ENCODE measurements at regions not wholly inside any gene's neighbourhood (a gene's known extent, or its start where the extent isn't known, plus 50 kb on each side); places are given as distances from the start of the nearest gene placed in this dataset.

DNA sequence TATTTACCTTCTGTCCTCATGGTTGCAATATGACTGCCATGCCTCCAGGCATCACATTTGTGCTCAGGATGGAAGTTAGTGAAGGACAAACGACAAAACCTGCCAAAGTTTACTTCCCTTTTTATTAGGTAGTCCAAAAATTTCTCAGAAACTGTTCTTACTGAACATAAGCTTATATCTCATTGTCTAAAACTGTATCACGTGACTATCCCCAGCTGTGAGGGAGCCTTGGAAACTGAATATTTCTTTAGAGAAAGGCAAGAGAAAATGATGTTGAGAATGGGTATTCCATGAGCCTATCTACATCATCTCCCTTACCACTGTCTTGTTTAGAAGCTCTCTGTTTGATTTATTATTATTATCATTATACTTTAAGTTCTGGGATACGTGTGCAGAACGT is 169.1 kb upstream of the ADRA1D start:
- ATAC-seq (ENCODE audit: poor library complexity) (no peak), DNase-seq (no peak)
- intact Hi-C loops (cut with DNase I): no loop called here

DNA sequence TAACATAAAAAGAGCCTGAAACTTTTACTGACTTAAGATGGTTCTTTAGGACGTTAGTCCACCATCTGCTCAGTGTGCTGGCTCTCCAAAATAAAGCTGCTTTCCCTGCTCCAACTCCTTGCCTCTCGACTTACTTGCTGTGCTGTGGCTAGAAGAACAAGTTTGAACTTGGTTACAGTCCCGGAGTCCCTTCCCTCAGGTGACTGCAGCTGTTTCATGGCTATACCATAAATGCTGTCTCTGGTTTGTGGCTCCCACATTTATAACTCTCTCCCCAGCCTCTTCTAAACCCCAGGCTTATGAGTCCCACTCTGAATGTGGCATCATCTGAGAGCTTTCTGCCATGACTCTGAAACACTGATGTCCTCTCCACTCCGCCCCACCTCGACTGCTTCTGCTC is 166.2 kb upstream of the ADRA1D start:
- DNase-seq: no peak
- intact Hi-C loops (cut with DNase I): no loop called here
- ATAC-seq (ENCODE audit: poor library complexity): no peak

DNA sequence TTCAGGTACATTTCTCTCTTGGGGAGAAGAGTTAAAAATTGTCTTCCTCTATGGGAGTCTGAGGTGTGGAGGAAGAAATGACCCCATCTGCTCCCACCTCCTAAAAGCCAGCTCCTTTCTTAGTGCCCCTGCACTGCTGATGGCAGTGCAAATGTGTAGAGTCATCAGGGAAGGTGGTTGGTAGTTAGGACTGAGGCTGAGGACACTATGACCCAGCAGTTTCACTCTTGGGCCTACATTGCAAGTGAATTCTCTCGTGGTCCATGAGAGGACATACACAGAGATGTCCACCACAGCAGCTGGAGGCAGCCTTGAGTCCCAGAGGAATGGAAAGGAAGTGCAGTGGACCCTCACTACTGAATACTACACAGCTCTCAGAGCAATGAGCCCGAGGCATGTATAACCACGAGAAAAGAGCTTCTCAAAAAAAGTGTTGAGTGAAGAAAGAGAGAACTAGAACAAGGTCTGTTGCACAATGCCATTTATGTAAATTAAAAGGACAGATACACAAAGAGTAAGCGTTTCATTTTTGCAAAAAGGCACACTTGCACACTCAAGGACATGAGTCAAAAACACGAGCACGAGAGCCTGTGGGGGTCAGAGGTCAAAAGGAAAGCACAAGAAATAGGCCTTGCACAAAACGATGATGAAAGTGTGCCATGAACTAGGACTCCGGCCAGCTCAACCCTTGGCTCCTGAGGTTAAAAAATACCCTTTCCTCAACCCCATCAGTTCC is 164.4 kb upstream of the ADRA1D start:
- intact Hi-C loops (cut with DNase I): no loop called here
- ATAC-seq (ENCODE audit: poor library complexity): no peak

DNA sequence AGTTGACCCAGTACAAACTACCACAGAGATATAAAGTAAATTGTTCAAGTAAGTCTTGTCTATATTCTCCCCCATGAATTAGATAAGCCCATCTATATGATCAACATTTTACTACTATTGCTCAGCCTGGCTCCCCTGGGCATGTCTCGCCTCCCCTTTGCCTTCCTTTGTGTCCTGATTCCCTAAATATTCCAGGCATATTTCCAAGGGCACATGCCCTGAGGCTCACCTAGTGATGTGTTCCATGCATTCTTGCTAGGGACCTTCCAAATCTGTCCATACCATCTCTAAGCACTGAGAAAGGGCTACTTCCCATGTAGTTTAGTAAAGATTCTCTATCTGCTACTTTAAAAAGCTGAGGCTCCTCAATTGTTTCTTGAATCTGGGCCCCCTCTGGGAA is 163.1 kb upstream of the ADRA1D start:
- DNase-seq: no peak
- no peak for ATAC-seq (ENCODE audit: poor library complexity)
- intact Hi-C loops (cut with DNase I): no loop called here

More for the DNA sequence above, 164.4 kb upstream of the ADRA1D start:
- DNase-seq: no peak

DNA sequence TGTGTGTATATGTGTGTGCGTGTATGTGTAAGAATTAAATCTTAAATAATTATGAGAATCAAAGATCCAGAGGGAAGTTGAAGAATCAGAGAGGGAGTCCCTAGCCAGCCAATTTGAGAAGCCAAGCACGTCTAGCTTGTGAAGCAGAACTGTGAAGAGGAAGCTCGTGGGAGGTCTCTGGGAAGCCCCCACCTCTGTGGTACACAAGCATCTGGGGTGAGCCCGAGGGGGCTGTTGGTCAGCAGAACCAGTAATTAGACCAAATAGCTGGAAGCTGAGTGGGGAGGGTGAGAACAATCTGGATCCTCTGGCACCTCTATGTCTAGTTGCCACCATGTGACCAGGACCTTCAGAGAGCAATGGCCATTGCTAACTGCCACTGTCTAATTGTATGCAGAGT is 162.7 kb upstream of the ADRA1D start:
- ATAC-seq (ENCODE audit: poor library complexity): no peak
- intact Hi-C loops (cut with DNase I): no loop called here
- no peak for DNase-seq

DNA sequence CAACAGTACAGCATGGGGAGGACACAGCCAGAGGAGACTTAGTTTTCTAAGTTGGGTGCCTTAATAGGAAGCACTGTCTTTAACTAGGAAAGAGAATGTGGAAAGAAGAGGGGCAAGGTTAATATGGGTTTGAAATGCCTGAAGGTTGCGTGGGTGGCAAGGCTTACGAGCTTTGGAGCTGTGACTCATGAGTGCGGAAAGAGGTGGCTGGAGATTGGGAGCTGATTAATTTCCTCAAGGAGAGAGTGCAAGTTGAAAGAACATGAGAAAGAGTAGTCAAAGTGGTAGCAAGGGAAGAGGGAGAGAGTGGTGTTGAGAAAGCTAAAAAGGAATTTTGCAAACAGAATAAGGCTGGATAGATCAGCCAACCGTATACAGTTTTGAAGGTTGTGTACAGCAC is 157.5 kb upstream of the ADRA1D start:
- intact Hi-C loops (cut with DNase I): no loop called here
- no peak for ATAC-seq (ENCODE audit: poor library complexity)
- DNase-seq: no peak

DNA sequence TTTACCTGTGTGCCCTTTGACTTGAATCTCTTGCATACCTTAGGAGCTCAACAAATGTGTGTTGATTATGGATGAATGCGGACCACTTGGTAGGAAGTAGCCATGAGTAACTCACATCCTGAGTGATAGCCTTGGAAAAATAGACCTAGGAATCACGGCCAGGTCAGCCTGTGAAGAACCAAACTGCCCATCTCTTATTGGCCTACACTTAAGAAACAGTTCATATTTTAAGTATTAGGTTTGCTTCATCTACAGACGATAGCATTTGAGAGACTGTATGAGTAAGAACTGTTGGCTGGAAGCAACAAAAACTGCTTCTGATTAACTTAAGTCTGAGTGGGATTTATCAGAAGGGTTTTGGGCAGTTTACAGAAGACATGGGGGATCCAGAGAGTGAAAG is 152.5 kb upstream of the ADRA1D start:
- no peak for DNase-seq
- intact Hi-C loops (cut with DNase I): no loop called here
- ATAC-seq (ENCODE audit: poor library complexity): no peak

DNA sequence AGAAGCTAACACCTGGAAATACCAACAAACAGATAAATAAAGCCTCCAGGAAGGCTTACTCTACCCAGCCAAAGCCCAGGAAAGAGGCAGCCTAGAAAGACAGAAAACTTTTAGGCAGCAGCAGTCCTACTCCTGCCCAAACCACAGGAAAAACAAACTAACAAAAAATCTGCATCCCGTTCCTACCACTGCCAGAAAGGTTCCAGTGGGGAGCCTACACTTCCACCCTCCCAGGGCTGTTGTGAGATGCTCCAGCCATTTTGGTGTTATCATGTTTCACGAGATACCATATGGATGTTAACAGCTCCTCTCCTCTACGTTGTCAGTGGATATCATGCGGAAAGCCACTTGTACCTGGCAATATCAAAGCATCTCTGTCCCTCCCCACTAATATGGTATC is 135.9 kb upstream of the ADRA1D start:
- no peak for DNase-seq
- ATAC-seq (ENCODE audit: poor library complexity): no peak
- intact Hi-C loops (cut with DNase I): no loop called here

DNA sequence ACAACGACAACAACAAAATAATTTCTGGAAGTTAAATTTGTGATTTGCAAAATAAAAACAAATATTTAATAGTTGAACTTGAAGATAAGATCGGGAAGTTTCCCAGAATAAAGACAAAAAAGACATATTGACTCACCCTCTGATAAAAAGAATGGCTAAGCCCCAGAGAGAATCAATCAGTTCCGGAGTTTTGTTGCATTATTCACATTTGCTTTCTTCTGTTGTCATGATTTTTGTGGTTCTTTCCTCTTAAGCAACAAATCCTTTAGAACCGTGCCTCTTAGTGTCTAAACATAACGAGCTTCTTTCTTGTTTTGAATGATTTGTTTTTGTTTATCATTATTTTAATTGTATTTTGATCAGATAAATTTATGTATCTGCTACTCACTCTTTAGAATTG is 134.9 kb upstream of the ADRA1D start:
- intact Hi-C loops (cut with DNase I): no loop called here
- ATAC-seq (ENCODE audit: poor library complexity): no peak
- DNase-seq: no peak

DNA sequence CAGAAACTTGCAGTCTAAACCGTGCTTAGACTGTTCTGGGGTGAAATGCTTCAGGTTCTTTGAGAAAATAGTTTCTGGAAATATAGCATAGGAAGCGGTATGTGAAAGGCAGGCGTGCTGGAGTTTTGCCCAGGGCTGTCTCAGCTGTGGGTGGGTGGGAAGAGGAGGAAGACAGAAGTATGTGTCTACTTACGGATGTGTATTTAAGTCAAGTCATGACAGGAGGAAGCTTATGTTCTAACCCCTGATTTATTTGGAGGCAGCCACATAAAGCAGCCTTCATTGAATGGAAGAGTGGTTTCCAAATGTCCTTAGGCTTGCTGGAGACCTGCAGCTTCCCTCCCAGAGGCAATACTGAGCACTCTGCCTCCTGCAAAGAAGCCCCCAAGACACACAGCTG is 126.8 kb upstream of the ADRA1D start:
- DNase-seq (no peak), ATAC-seq (ENCODE audit: poor library complexity) (no peak)
- intact Hi-C loops (cut with DNase I): no loop called here

DNA sequence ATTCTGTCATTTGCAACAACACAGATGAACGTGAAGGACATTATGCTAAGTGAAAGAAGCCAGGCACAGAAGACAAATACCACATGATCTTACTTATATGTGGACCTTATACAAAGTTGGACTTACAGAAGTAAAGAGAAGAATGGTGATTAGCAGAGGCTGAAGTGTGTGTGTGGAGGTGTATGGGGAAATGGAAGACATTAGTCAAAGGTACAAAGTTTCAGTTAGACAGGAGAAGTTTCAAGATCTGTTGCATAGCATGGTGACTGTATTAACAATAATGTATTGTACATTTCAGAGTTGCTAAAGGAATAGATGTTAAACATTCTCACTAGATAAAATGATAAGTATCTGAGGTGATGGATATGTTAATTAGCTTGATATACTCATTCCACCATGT is 124.4 kb upstream of the ADRA1D start:
- no peak for ATAC-seq (ENCODE audit: poor library complexity)
- intact Hi-C loops (cut with DNase I): no loop called here
- DNase-seq: no peak

DNA sequence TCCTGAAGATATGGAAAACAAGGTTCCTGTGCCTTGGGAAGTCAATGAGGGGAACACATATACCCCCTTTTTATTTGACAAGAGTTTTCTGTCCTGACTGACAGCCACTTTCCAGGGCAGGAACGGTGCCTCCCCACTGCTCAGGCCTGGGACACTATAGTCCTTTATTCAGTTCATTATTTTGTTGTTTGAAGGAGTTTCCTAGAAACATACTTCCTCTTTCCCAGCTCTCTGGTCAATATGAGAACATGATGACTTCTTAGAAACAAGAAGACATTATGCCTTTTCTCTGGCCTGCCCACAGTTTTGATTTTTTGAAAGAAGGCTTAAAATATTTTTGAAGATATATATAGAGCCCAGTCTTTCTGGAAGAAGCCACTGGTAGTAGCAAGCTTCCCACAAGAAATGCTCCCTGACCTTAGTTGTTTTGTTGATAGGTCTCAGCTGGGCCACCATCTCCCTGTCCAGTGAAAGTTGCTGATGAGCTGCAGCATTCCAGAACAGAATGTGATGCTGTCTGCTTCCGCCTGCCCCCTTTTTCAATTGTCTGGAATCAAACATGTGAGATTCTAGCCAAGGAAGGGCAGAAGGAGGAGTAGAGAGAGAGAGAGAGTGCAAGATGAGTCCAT is 122.7 kb upstream of the ADRA1D start:
- no peak for ATAC-seq (ENCODE audit: poor library complexity)
- intact Hi-C loops (cut with DNase I): no loop called here
- DNase-seq: no peak

DNA sequence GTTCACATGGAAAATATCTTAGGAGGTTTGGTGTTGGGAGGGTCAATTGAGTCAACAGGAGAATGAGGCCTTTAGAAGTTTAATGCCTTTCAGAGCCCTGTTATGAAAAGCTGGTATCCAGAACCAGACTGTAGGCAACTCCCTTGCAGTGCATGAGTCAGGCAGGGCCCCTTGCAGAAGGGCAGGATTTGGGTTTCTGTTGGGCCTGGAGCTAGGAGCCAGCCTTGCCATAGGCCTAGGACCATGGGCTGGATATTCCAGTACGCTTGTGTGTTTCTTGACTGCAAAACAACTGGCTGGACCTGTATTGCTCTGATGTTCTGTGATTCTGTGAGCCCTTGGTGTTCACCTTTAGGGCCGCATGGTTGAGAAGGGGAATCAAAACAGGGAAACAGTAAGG is 121.8 kb upstream of the ADRA1D start:
- ATAC-seq (ENCODE audit: poor library complexity): no peak
- no peak for DNase-seq
- intact Hi-C loops (cut with DNase I): no loop called here

DNA sequence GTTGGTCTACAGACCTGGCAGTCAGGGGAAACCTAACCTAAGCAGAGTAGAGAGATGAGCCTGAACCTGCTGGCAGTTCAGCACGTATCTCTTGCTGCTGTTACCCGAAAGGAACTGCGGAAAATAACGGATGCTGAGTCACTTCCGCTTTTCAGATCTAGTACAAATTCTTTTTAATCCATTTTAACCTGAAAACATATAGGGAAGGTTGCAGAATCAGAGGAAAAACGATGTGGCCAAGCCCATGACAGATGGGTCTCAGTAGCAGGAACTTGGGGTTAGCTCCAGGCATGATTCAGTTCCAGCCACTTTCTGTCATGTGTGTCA is 120.7 kb upstream of the ADRA1D start:
- no peak for DNase-seq
- intact Hi-C loops (cut with DNase I): no loop called here
- peak; percentile 15 for ATAC-seq (ENCODE audit: poor library complexity)

DNA sequence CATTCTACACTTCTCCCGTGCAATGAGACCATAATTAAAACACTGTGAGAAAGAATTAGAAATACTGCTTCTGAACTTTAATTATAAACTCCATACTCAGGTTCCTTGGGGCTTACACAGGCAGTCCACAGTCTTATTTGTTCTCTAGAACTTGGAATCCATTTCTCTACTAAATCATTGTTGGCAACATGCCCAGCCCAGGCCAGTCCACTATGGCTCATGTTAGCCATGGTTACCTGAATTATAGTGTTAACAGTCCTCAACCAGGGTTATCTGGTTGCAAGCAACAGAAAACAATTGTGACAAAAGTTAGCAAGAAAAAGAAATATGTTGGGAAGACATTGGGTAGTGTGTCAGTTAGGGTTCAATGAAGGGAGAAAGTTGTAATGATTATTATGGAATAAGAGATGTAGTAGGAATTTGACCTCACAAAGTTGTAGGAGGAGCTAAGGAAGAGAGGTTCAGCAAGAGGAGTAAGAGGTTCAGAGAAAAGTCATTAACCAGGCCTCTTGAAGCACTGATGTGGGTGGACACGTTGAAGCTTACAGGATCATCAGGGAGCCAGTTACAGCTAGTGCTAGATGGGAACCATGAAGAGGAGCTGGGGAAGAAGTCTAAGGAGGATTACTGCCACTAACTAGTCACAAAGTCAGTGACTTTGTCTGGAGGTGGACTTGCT is 120.2 kb upstream of the ADRA1D start:
- intact Hi-C loops (cut with DNase I): no loop called here
- DNase-seq (no peak), ATAC-seq (ENCODE audit: poor library complexity) (no peak)

DNA sequence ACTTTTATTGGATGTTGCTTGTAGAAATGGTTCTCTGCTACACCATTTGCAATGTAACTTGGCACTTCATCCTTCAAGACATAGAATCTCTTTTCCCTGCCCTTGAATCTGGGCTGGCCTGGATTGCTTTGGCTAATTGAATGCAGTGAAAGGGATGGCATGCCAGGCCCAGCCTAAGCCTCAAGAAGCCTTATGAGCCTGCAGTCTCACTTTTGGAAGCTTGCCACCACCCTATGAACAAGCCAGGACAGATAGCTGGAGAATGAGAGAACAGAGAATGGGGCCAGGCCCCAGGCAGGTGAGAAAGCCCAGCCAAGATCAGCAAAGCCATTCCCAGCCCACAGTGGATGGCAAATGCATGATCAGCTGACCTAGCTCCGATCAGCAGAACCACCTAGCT is 117.0 kb upstream of the ADRA1D start:
- DNase-seq: no peak
- ATAC-seq (ENCODE audit: poor library complexity): no peak
- intact Hi-C loops (cut with DNase I): no loop called here

DNA sequence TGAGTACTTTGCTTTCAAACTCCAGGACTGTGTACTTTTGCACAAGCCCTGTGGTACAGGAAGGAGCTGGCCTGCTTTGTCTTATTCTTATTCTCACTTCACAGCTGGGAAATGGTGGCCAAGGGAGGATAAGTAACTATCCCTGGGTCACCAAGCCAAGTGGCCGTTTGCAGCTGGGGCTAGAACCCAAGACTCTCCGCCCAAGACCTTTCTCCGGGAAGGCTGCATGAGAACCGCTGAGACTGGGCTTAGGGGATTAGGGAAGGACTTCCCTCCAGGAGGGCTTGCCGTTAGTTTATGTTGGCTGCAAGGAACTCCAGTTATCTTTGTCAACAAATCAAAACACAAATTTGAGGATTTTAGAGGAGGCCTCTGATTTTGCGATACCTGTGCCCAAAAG is 109.5 kb upstream of the ADRA1D start:
- DNase-seq (no peak), ATAC-seq (ENCODE audit: poor library complexity) (no peak)
- intact Hi-C loops (cut with DNase I): no loop called here

DNA sequence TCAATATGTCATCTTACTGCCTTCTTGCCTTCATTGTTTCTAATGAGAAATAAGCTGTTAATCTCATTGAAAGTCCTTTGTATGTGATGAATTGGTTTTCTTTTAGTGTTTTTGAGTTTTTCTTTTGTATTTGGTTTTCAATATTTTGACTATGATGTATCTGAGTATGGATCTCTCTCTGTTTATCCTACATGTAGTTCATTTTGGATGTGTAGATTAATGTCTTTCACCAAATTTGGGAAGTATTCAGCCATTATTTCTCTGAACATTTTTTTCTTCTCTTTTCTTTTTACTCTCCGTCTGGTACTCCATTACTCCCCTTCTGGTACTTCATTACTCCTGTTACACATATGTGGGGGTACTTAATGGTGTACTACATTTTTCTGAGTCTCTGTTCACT is 103.3 kb upstream of the ADRA1D start:
- ATAC-seq (ENCODE audit: poor library complexity): no peak
- DNase-seq: no peak
- intact Hi-C loops (cut with DNase I): no loop called here

DNA sequence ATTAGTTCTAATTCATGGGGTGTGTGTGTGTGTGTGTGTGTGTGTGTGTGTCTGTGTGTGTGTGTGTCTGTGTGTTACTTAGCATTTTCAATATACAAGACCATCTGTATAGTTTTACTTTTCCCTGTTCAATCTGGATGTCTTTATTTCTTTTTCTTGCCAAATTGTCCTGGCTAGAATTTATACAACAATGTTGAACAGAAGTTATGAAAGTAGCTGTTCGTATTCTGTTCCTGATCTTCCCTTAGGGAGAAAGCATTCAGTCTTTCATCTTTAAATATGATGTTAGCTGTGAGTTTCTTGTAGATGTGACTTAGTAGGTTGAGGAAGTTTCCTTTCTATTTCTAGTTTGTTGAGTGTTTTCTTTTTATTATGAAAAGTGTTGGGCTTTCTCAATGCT is 101.0 kb upstream of the ADRA1D start:
- intact Hi-C loops (cut with DNase I): no loop called here
- no peak for ATAC-seq (ENCODE audit: poor library complexity)
- DNase-seq: no peak

DNA sequence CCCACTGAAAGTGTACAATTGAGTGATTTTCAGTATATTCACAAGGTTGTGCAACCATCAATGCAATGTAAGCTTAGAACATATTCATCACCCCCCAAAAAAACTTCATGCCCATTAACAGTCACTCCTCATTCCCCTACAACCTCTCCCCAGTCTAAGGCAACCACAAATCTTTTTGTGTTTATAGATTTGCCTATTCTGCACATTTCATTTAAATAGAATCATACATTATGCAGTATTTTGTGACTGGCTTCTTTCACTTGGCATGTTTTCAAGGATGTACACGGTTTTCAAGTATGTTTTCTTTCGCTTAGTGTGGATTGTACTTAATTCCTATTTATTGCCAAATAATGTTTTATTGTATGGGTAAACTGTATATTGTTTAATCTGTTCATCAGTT is 95.6 kb upstream of the ADRA1D start:
- no peak for ATAC-seq (ENCODE audit: poor library complexity)
- no peak for DNase-seq
- intact Hi-C loops (cut with DNase I): no loop called here

DNA sequence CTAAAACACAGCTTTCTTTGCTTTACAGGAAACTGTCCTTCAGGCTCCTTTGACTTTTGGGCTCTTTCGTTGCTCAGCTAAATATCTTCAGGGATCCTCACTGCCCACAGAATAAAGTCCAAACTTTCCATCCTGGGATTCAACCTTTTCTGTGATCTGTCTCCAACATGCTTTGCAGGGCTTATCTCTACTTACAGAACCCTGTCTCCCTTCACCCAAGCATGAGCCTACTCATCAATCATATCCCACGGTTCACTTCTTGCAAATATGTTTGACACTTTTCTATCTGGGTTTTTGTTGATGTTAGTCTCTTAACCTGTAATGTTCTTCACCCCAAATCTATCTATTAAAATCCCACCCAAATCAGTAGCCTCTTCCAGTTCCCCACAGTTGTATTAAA is 93.5 kb upstream of the ADRA1D start:
- intact Hi-C loops (cut with DNase I): no loop called here
- ATAC-seq (ENCODE audit: poor library complexity) (no peak), DNase-seq (no peak)
